Left lung (tissue), 4 donors: ENCODE measurements at regions not wholly inside any gene's neighbourhood (a gene's known extent, or its start where the extent isn't known, plus 50 kb on each side); places are given as distances from the start of the nearest gene placed in this dataset.

Source experiments
- ATAC-seq: fragments of 200-7000 bp; cut with Tn5 transposase; one replicate; pipeline ENCODE4 v1.9.1; 2020; ENCODE audit warnings: moderate library complexity
- DNase-seq, 4 donors: peaks; one replicate each; pipeline ENCODE4 v3.0.0-alpha.2; 2013 to 2020
- H3K27ac ChIP-seq, 2 donors: fragments of 200-600 bp; sonication (generic) in 1 of 2; one replicate each; pipeline versions ENCODE4 v1.5.0 to v1.8.0; 2020 to 2021
- H3K27me3 ChIP-seq, 2 donors: fragments of 200-600 bp; sonication (generic) in 1 of 2; one replicate each; pipeline versions ENCODE4 v1.5.0 to v1.8.0; 2020 to 2021
- H3K36me3 ChIP-seq, 2 donors: fragments of 200-600 bp; sonication (generic) in 1 of 2; one replicate each; pipeline versions ENCODE4 v1.5.0 to v1.8.0; 2020 to 2021
- H3K4me1 ChIP-seq, 2 donors: fragments of 200-600 bp; one replicate each; pipeline ENCODE4 v1.8.0; 2021
- H3K4me3 ChIP-seq, 2 donors: fragments of 200-600 bp; sonication (generic) in 1 of 2; one replicate each; pipeline versions ENCODE4 v1.5.0 to v1.8.0; 2020 to 2021; ENCODE audit warnings: mild to moderate bottlenecking in 1 of 2
- H3K9me3 ChIP-seq, 2 donors: fragments of 200-600 bp; sonication (generic) in 1 of 2; one replicate each; pipeline versions ENCODE4 v1.5.0 to v1.8.0; 2020 to 2021
- CTCF ChIP-seq, 2 donors: fragments of 200-600 bp; sonication (generic) in 1 of 2; IDR thresholded peaks; one replicate each; pipeline versions ENCODE4 v1.5.0 to v1.8.0; 2021; ENCODE audit warnings: antibody characterized with exemption in 2 of 2
- intact Hi-C, 2 donors: fragments of 100-400 bp; cut with DNase I; formaldehyde crosslinking; loops; one replicate each; pipeline versions ENCODE4 v1.11.2 to v1.14.2; 2022
- donor health status: DM: no; HTN: yes; CAD: no.
- donor health status: DM: no; HTN: no; CAD: no.

GRCh38 chr20:52645822-52646221, 326.3 kb upstream of the TSHZ2 start:
- Histone ChIP-seq H3K4me1 (no peaks in the 10 kb centered on the region), H3K27me3 (no peaks in the 10 kb centered on the region), H3K4me3 (no peak overlapping the region), H3K27ac (no peak overlapping the region), H3K9me3 (no peaks in the 10 kb centered on the region), H3K36me3 (no peaks in the 10 kb centered on the region)
- DNase-seq (no peak), ATAC-seq (no peak)
- intact Hi-C loops, result no loop called here
- TF ChIP-seq CTCF (IDR thresholded peaks at IDR 0.05), result no peak

GRCh38 chr20:52643034-52643433, 329.1 kb upstream of the TSHZ2 start:
- TF ChIP-seq CTCF (IDR thresholded peaks at IDR 0.05), result no peak
- intact Hi-C loops, result no loop called here
- no peaks in the 10 kb centered on the region for H3K4me1 ChIP-seq
- no peaks in the 10 kb centered on the region for H3K27me3 ChIP-seq
- H3K4me3 ChIP-seq, result no peak overlapping the region
- DNase-seq (no peak), ATAC-seq (no peak)
- H3K27ac ChIP-seq, result no peak overlapping the region
- H3K9me3 ChIP-seq, result no peaks in the 10 kb centered on the region
- H3K36me3 ChIP-seq, result no peaks in the 10 kb centered on the region

GRCh38 chr20:52637201-52637600, 335.0 kb upstream of the TSHZ2 start:
- Histone ChIP-seq H3K9me3 (no peaks in the 10 kb centered on the region), H3K4me1 (no peaks in the 10 kb centered on the region), H3K27me3 (no peaks in the 10 kb centered on the region), H3K27ac (no peak overlapping the region), H3K4me3 (no peak overlapping the region), H3K36me3 (no peaks in the 10 kb centered on the region)
- no peak for TF ChIP-seq CTCF (IDR thresholded peaks at IDR 0.05)
- intact Hi-C loops, result no loop called here
- DNase-seq (no peak), ATAC-seq (no peak)

GRCh38 chr20:52631469-52631868, 340.7 kb upstream of the TSHZ2 start:
- no peak for DNase-seq
- Histone ChIP-seq H3K4me3 (no peak overlapping the region), H3K36me3 (no peaks in the 10 kb centered on the region), H3K27ac (no peak overlapping the region), H3K27me3 (no peaks in the 10 kb centered on the region), H3K4me1 (no peaks in the 10 kb centered on the region), H3K9me3 (peaks cover 0 to 6% of the 10 kb centered on the region in 2 donors)
- intact Hi-C loops, result no loop called here
- no peak for TF ChIP-seq CTCF (IDR thresholded peaks at IDR 0.05)
- no peak for ATAC-seq

GRCh38 chr20:52630138-52630537, 342.0 kb upstream of the TSHZ2 start:
- H3K27me3 ChIP-seq, result no peaks in the 10 kb centered on the region
- no peaks in the 10 kb centered on the region for H3K36me3 ChIP-seq
- H3K9me3 ChIP-seq, result peaks cover 0 to 6% of the 10 kb centered on the region in 2 donors
- no peak overlapping the region for H3K4me3 ChIP-seq
- H3K4me1 ChIP-seq, result no peaks in the 10 kb centered on the region
- ATAC-seq (no peak), DNase-seq (no peak)
- H3K27ac ChIP-seq, result no peak overlapping the region
- intact Hi-C loops, result no loop called here
- no peak for TF ChIP-seq CTCF (IDR thresholded peaks at IDR 0.05)
